HG03521 (cell line): ENCODE measurements at regions not wholly inside any gene's neighbourhood (a gene's known extent, or its start where the extent isn't known, plus 50 kb on each side); places are given as distances from the start of the nearest gene placed in this dataset.
"Not testable (repeated sequence)": the region's sequence is repeated elsewhere in the genome, so short reads cannot be mapped to it uniquely, and the experiment has no call there.

Experiments
- ATAC-seq: cut with Tn5 transposase; IDR thresholded peaks from one replicate; pipeline ENCODE4 v1.9.1; 2021; ENCODE audit warnings: mild to moderate bottlenecking, moderate library complexity; ENCODE audit not compliant: unreplicated experiment

DNA sequence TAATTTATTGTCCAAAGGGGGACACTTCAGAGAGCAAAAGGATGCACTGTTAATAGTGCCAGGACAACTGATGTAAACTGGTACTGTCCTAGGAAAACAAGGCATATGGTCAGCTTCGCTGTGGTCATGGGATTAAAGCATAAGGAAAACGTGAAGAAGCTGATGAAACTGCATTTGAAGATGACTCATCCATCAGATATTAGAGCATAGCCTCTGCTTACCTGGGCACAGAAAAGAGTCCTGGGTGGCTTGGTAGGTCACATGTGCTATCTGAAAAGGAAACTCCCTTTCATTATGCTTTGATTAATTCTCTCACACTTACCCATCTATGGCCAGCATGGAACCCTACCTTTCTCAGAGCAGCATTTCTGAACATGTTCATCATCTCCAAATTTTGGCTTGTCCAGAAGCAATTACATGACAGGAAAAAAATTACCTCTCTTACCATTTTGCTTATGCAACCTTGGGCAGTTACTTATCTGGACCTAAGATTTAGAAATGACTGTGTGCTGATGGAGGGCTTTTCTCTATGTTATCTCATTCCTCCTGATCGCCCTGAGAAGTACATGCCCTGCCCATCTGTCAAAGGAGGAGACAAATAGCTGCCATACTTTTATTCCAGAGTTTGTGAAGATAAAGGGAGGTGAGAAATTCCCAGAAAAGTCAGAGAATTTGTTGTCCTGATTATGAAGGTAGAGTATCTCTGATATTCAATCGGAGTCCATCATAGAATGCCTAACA lies 275.3 kb upstream of the SLC14A2 start:
- ATAC-seq, result no peak

DNA sequence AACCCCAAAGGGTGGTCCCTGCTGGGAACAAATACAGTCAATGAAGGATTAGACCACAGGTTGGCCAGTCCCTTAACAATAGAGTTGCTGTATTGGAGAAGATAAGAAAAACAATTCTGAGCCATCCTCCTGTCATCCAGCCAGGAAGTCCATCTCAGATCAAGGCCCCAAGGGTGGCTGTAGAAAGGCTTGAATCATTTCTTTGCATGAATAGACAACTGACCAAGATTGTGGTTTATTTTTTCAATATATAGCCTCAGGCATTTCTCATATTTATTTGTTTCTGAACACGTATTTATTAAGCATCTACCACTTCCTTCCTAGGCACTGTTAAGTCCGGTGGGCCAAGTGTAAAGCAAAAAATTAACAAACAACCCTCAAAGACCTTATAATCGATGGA lies 274.4 kb upstream of the SLC14A2 start:
- no peak for ATAC-seq

DNA sequence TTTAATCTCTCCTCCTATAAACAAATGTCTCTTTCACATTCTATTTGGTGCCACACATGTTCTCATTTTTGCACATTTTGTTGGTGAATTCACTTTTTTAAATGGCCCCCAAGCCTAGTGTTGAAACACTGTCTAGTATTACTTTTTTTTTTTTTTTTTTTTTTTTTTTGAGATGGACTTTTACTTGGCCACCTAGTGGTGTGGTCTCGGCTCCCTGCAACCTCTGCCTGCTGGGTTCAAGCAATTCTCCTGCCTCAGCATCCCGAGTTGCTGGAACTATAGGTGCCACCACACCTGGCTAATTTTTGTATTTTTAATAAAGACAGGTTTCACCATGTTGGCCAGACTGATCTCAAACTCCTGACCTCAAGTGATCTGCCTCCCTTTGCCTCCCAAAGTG lies 273.8 kb upstream of the SLC14A2 start:
- no peak for ATAC-seq

DNA sequence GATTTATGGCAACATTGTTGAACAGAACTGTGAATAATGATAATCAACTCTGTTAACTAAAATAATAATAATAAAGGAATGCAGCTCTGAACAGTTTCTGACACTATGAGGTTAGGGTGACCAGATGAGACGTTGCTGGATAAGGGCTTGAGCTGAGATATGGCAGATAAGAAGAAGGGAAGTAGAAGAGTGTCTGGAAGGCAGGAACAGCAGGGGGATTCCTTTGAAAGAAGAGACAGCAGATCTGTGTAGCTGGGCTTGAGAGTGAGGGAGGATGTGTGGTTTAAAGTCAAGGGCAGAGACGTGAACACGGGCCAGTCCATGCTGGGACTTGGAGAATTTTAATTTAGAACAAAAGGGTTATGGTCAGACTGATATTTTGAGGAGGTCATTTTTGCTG lies 273.1 kb upstream of the SLC14A2 start:
- ATAC-seq, result no peak

DNA sequence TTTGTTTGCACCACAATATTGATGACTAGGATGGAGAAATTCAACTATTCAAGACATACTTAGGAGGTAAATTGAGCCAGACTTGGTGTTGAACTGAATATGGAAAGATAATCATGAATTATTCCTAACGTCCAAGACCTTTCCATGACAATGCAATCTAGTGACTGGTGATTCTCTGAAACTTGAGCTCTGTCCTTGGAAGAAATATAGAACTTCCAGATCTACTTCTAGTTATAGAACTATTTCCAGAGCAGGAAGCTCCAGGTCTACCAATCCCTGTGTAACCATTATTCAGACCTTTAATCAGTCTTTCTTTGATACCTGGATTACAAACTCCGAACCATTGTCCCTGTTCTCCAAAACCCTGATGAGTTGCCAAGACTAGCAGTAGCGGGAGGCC lies 272.6 kb upstream of the SLC14A2 start:
- ATAC-seq, result no peak

DNA sequence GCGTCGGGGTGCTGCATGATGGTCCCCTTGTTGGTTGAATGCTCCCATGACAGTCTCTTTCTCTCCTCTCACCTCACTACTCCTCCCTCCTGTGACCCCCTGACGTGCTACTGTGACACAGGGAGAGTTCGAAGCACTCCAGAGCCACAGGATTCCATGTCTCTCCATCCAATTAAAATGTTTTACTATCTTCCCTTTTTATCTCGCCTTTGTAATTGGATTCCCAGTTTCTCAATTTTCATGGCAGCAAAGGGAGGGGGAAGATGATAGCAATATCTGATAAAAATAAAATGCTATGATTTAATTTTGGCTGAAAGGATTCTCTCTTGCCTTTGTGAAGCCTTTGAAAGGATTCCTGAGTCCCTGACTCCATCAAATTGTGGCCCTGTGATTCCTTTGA lies 271.9 kb upstream of the SLC14A2 start:
- no peak for ATAC-seq

DNA sequence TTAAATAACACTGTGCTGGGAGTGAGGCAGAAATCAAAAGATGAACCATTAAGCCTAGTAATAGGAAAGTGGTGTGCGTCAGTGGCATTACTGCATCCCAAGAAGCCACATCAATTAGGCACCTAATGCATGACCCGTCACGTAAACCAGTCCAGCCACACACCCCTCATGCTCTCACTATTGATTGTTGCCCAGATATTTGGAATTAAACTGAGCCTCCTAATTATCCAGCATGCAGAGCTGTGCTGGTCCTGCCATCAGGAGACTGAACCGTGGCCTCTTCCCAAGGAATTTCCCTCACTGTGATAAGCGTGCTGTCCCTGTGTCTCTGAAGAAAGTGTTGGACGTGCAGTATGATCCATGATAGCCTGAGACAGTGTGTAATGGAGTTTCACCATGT lies 270.6 kb upstream of the SLC14A2 start:
- not testable (repeated sequence) for ATAC-seq

DNA sequence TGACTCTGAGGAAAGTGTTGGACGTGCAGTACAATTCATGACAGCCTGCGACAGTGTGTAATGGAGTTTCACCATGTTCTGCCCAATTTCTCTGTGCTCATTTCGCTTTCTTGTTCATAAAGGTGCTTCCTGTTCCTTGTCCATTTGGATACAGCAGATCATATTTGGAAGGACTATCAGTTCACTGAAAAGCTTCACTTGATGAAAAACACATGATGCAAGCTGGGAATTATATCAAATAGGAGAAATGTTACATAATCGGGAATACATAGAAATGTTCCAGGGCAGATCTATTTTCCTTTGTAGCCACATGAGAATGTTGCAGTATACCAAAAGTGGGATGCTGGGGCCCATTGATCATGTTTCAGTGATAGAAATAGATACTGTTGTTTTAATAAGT lies 266.3 kb upstream of the SLC14A2 start:
- no peak for ATAC-seq

DNA sequence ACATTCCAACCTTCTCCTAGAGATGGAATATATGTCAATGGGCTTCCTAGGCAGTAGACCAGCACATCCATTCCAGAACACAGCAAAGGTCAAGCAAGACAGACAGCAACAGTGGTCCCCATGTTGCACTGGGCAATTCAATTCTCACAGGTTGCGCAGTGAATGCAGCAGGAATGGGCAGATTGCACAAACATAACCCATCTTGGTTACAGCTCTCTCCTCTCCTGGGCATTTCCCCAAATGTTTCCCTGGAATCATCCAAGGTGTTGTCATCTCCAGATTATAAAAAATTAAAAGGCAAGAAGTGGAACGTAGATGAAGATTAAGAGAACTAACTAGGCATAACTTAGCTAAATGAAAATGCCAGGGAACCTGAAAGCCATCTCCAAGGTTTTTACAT lies 265.8 kb upstream of the SLC14A2 start:
- ATAC-seq, result no peak

DNA sequence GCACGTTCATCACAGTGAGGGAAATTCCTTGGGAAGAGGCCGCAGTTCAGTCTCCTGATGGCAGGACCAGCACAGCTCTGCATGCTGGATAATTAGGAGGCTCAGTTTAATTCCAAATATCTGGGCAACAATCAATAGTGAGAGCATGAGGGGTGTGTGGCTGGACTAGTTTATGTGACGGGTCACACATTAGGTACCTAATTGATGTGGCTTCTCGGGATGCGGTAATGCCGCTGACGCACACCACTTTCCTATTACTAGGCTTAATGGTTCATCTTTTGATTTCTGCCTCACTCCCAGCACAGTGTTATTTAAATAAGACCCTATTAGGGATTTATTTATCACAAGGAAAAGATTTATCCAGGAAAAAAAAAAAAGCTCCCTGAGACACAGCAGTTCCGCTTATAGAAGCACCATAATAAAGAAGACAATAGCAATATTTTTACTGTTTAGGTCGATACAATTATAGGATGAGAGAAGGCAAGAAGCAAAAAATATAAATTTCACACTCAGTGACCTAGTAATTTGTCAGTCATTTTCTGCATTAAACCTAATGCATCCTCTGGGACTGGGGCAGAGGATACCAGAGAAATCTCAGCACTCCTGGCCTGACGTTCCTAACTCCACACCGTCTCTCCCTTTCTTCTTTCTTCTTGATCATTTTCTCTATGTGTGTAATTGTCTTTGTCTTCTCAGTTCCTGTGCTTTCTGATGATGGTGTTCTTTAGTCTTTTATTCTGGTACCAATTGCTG lies 264.7 kb upstream of the SLC14A2 start:
- no peak for ATAC-seq

DNA sequence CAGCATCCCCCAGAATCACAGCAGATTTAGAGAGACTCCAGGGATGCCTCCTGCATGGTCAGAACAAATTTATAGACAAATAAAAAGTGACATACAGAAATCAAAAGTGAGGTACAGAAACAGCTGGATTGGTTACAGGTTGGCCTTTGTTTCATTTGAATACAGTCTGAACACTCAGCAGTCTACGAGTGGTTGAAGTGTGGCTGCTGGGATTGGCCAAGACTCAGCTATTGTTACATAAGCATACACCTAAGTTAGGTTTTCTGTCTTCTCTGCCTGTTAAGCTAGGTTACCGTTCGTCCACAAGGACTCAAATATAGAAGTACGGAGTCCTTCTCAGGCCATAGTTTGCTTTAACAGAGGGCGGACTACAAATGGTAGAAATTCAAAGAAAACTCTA lies 262.4 kb upstream of the SLC14A2 start:
- no peak for ATAC-seq

DNA sequence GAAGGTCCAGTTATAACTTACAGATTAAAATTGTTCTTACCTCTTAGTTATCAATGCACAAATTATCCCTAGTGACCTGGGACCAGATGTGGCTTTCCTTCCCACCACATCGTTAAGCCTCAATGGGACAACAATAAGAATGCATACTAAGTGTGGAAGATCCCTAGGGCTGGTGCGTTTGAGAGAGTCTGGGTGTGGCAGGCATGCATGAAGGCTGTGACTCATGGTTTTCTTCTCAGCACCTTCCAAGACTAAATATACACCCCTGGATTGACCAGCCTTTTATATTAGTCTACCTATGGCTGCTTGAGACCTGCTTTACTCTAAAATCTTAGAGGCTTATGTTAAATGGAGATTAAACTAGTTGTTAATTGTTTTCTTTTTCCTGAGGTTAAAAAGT lies 261.7 kb upstream of the SLC14A2 start:
- no peak for ATAC-seq

DNA sequence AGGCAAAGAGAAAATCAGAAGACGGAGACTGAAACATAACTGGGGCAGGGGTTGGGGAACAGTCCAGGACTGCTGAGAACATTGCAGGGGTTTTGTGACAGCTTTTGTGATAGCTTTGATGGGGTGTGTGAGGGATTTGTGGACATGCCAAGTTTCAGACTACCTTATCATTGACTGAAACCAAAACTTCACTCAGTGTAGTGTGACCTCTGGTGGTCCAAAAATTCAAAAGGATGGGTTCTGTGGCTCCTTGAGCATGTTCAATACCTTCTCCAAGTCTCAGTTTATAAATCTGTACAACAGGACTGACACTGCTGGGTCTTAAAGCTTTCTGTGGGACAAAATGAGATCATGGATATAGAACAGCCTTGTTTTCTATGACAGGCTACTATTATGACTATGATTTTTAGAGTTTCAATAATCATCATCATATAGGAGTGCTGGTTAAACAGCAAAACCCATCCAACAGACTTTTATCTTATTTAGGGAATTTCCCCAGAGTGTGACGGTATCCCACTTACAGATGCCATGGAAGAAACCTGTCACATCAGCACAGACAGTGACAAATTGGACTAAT lies 259.2 kb upstream of the SLC14A2 start:
- no peak for ATAC-seq

DNA sequence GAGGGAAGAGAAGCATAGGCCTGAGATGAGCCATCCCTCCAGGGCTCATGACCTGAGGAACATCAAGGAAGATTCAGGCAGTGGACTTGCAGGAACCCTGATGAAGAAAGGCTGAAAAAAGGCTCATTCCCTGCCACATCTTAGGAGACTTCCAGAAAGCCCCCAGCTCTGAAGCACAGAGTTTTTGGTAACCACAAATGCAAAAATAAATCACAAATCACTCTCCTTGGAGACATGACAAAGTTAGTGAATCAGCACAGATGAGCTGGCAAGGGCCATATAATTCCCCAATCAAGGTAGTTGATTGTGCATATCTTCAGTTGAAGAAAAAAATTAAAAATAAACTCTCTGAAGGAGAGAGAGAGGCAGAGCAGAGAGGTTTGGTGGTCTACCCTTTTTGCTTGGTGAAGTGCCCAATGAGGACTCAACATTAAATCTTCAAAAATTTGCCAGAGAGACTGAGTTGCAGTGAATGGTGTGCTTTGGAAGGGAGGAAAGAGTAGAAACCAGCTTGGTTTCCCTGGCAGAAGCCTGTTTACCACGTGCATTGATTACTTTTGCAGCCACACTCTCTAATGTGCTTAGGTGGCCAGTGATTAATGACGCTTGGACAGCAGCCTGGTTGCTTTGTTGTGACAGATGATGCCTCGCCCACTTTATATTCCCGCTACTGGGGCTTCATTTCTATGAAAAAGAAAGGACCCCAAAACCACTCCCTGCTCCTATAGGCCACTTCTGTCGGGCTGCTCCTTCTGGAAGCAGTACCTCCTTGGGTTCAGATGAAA lies 257.4 kb upstream of the SLC14A2 start:
- ATAC-seq, result no peak

DNA sequence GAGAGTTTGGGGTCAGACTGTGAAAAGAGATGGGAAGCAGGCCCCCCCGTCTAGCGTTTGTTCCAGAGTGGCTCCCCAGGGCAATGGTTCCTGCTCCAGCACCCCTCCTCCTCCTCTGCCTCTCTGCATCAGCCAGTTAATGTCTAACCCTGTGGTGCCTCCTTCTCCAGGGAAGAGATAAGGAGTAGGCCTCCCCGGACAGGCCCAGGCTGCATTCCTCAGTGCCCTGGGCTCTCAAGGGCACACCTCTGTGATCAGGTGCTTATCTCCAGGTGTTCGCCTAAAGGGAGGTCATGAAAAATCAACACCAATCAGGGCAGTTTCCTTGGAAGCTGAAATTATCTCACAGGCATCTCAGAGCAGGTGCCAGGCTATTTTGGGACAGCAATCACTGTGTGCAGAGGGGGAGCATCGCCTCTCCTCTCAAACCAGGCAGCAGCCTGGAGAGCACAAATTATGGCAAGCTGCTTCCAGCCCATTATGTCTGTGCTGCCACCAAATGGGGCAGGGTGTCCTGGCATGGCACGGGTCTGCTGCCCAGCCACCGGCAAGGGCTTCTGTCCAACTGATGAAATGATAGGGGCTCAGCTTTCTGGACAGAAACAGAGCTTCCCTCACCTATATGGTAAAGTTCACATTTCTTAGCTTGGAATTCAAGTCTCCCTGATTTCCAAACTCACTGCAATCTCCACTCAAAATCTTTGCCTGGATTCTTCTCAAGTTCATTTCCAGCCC lies 255.8 kb upstream of the SLC14A2 start:
- ATAC-seq, result no peak

DNA sequence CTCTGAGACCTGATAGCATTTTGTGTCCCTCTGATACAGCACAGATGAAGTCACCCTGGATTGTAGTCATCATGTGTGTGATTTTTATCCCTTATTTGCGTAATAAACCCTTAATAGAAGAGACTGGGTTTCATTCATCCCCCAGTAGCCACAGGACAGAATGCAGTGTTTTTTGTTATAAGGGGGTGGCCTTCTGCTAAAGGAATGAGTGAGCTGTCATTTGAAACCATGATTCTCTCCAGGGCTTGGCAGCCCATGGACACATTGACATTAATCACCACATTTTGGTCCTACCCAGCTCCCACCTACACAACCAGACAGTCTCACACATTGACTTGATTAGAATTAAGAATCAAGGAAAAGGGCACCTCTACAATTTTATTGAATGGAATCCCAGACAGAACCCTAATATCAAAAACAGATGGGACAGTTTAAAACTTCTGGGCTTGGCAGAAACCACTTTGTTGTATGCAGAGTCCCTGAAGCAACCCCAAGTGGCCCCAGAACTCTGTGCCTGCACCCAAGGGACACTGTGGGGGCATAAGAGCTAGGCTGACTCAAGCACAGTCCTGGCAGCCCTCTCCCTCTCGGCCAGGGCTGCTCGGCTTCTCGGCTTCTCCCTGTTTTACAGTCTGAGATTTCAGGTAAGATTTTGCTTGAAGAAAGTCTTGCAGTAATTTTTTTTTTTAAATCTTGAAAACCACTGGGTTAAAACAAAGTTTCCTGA lies 254.0 kb upstream of the SLC14A2 start:
- no peak for ATAC-seq

DNA sequence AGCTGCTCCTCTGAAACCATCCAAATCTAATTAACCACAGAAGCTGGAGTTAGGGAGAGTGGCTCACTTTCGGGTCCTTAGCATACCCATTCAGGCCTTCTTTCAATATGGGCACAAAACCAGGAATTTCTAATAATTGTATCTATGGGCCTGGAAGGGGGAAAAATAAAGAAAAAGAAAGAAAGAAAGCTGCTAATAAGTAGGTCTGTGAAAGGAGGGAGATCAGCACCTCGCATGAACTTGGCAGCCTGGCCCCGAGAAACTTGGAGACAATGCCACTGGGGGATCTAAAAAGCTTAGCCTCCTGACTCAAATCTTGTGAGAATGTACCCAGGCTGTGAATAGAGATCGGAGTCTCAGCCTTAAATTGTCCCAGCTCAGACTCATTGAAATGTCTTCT lies 252.1 kb upstream of the SLC14A2 start:
- no peak for ATAC-seq

DNA sequence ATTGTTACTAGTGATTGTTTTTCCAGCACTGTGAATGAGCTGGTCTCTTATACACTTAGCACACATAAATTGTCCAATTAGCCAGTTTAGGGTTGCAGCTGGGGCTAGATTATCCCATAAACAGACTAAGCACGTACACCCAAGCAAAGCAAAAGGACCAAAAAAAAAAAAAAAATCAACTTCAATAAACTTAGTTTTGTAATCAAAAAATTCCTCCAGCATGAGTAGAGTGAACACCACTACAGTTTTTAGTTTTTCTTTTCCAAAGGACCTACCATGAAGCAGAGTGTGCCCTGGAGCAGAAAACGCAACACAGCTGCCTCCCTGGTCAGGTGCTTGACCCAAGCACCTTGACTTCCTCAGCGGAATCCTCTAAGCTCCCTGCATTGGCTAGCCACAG lies 249.4 kb upstream of the SLC14A2 start:
- ATAC-seq, result no peak

DNA sequence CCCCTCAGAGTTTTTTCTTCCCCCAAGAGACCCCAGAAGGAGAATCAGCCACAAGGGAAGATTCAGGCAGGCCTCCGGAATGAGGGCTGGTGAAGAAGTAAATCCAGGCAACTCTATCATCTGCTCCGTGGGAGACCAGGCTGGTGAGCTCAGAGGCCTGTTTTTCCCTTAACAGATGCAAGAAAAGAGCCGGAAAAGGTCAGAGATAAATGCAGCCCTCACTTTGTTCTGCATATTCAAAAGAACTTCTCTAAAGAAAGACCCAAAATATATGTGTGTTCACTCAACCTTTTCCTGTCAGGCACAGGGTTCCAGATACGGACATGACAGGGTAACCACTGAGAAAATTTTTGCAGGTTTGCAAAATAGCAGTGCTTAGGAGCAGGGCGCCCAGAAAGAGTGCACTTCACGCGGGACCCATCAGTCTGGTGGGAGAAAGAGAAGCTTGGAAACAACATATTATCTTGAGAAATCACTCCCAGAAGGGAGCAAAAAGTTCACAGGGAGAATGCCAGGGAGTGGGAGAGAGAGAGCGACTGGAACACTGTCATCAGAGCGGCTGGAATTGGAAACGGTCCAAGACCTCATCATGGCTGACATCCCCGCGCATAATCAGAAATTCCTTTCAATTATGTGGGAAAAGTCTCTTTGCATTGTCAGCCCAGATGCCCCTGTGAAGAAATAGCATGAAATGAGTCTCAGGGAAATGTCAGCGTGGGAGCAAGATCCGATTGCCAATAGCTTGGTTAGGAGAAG lies 244.8 kb upstream of the SLC14A2 start:
- ATAC-seq, result no peak
